GM19351 (cell line): ENCODE measurements at regions not wholly inside any gene's neighbourhood (a gene's known extent, or its start where the extent isn't known, plus 50 kb on each side); places are given as distances from the start of the nearest gene placed in this dataset.

Source experiments
- ATAC-seq: cut with Tn5 transposase; IDR thresholded peaks from one replicate; pipeline ENCODE4 v1.9.1; 2021; ENCODE audit warnings: mild to moderate bottlenecking, moderate library complexity; ENCODE audit not compliant: unreplicated experiment

DNA sequence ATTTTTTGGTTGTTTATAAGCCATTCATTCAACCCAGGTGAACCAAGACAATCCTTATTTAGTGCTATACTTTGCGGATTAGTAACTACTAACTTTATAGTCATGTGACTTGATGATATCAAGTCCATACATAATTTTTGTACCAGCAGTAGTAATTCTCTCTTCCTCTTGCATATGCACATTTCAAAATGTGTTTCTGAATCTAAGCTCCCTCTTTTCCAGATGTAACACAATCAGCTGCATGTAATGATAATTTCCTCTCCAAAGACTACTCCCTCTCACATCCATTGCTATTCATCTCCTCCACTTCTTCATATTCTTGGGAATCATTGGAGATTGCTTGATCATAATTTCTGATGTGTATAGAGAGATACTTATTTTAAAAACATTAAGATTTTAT, 510.1 kb upstream of the CDH18 start:
- no peak for ATAC-seq

DNA sequence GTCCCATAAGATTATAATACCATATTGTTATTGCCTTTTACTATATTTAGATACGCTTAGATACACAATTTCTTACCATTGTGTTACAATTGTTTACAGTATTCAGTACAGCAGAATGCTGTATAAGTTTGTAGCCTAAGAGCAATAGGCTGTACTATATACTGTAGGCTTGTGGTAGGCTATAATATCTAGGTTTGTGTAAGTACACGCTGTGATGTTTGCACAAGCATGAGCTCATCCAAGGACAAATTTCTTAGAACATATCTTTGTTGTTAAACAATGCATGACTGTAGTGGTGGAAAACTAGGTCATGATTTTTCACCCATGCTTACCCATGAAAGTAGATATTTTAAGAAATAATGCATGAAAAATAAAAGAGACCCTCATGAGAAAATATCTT, 509.4 kb upstream of the CDH18 start:
- ATAC-seq, result no peak

DNA sequence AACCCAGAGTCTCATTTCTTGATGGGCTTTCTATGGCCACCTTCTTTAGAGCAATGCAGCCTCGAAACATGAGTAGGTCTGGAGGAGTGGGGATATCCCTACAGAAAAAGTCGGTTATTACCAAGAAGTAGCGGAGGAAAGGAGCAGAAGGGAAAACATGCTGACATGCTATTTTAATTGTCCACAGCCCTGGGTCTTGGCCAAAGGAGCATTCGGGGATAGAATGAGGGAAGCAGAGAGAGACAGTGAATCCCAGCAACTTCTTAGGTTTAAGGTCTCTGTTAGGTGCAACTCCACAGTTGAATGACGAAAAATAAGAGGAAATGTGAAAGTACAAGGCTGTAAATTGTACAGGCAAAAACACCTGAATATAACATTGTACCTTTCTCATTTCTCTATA, 506.7 kb upstream of the CDH18 start:
- ATAC-seq, result no peak

DNA sequence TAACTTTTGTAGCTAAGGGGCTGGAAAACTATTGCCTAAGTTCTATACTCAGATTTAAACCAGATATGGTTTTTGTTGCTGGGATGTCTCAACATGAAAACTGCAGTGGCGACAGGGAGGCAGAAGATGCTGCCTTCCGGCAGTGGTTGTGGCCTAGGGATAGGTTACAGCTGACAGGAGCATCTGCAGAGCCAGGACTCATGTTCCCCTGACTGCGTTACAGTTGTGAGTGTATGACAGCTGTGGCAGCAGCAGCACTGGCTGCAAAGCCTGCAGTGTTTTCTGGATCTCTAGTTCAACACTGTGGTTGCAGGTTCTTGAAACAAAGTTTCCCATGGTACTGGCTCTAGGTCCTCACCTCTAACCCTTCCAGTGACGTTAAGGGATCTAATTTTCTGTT, 498.8 kb upstream of the CDH18 start:
- no peak for ATAC-seq

DNA sequence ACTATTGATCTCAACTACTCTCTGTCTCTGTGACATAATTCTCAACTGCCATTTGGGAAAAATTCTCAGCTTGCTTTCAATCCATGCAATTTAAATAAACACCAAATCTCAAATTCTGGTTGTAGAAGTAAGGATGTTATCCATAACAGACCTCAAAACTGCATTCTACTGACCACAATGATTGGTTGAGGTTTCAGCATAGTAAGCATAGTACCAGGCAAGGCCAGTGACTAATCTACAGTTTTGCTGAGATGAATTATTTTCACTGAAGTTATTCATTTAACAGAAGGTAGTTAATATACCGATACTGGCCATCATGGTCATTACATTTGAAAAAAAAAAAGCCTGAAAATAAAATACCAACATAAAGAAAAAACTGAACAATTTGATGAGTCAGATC, 488.0 kb upstream of the CDH18 start:
- no peak for ATAC-seq

DNA sequence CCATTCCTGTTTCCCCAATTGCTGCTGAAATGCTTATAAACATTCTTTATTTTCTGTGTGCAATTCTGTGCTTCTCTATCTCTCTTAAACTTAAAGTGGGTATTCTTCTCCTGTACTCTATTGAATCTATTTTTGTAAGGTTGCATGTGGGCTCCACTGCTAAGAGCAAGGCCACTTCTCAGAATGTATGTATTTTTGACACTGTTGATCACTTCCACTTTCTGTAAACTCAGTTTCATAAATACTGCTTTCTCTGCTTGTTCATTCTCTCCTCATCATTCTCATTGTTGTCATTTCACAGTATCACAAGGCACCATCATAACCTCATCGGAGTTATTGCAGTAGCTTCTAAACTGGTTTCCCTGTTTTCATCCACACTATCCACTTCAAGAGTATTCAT, 483.0 kb upstream of the CDH18 start:
- no peak for ATAC-seq

DNA sequence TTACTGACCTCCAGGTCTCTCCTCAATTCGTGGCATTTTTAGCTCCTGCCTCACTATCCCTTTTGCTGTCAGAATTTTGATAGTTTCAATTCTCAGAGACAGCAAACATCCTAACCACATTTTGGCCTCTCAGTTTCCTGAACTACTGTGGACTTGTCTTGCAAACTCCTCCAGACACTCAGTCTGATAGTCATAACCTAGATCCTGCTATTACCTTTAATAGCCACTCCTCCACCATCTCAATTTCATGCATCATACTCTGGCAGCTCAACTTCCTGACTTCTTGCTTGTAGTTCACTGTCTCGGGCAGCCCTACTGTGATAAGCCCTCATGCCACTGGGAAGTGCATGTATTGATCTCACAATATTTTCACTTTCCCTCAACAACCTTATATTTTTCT, 481.8 kb upstream of the CDH18 start:
- no peak for ATAC-seq

DNA sequence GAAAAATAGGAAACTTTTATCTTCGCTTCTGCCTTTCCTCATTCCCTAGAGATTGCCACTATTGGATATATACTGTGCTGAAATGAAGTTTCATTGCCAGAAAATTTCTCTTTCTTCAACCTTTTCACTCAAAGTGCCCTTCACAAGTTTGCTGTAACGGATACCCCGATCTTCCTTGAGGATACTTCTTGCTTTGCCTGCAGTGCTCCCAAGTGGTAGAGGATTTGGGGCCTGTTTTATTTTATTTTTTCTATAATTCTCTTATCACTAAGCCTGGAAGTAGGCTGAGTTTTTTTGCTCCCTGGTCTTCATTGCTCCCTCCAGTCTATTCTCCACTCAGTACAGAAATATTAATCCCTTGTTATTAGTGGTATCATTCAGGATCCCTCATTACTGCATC, 481.4 kb upstream of the CDH18 start:
- ATAC-seq, result no peak

DNA sequence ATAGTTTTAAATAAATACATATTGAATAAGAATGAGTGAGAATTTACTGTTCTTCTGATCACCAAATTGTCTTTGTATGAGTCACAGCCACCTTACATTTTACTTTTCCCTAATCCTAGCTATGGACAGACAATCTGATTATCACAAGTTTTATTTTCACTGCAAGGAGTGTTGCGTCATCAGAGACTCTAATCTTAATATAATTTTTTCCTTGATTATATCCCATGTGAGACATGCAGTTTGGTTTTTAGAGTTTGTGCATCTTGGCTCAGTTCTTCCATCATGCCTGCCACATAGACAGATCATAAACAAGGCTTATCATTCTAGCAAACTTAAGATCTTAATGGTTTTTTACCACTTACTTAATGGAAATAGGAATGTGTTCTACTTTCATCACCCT, 478.5 kb upstream of the CDH18 start:
- ATAC-seq, result no peak

DNA sequence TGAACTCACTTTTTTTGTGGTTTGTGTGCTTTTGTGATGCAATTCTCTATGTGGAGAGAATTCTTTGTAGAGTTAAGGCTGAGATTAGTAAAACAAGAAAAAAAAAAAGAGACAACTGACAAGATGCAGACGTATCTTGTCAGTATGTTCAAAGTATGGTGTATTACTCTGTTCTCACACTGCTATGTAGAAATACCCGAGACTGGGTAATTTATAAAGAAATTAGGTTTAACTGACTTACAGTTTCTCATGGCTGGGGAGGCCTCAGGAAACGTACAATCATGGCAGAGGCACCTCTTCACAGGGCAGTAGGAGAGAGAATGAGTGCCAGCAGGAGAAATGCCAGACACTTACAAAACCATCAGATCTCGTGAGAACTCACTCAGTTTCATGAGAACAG, 475.2 kb upstream of the CDH18 start:
- ATAC-seq, result no peak

DNA sequence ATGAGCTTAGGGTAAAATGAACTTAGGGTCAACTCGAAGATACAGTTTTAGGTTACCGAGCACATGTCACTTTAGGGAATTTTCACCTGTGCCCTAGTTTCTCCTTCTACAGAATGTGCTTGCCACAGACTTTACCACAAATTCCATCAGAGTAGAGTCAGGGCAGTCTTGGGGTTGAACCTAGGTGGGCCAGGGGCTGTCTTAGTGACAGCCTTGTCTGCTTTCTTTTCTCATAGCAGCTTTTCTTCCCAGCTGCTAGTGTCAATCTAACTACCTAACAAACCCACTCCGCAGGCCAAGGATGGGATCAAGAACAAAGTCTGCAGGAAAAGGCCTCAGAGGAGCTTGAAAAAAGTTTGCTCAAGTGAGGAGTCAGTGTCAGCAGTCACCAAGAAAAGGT, 458.1 kb upstream of the CDH18 start:
- ATAC-seq, result no peak

DNA sequence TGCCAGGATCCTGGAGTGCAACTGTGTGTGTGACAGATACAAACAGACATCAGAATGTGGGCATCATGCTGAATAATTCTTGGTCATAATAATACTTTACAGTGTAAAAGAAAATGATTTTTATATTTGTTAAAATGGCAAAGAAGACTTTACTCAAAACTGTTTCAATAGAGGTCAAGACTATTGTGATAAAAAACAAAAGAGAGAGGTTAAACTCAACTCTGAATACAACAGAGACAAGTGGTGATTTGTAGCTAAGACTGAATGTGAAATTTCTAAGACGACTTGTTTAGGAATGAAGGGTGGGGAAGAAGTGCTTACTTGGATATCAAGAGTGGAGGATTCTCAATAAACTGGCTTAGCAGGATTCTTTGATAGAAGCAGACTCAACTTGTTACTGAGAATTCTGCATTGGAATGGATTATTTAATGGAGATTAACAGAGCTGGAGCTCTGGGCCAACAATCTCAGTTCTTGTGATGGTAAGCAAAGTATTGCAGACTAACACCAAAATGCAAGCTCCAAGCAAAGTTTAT, 457.4 kb upstream of the CDH18 start:
- ATAC-seq, result no peak

DNA sequence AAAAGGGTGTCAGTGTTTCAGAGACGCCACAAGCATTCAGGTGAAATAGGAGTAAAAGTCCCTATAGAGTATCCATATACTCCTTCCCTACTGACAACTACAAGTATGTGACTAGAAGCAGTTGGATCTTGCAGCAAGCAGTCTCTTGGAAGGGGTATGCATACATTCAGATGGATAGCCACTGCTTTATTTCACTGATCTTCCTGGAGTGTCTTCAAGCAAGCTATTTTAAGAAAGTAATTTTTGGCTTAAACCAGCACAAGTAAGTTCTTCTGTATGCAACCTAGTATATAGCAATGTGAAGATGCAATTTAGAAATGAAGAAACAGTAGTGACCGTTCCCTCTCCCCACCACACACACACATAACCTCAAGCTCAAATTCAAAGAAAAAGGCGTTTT, 446.8 kb upstream of the CDH18 start:
- ATAC-seq, result no peak

DNA sequence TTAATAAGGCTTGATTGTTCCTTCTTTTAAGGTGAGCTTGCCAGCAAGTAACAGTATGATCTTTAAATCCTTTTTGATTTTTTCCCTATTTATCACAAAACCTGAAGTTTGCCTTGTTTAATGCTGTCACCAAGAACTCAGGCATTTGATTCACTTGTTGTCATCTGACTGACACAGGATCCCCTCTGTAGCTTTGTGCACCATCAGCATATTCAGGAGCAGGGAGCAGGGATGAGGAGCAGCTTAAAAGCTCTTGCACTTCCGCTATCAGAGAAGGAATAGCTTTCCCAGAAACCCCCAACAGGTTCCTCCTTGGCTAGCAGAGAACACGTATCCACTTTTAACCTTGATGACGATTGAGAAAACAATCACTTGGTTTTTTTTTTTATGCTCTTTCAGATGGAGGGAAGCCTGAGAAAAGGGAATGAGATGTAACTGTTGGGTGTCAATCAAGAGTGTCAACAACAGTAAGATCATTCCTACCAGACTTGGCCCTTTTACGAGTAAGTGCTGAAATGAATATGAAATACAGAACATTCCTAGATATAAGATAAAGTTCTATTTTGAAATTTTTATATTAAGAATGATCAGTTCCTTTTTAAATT, 433.1 kb upstream of the CDH18 start:
- no peak for ATAC-seq
